H1 (cell line): ENCODE measurements at regions not wholly inside any gene's neighbourhood (a gene's known extent, or its start where the extent isn't known, plus 50 kb on each side); places are given as distances from the start of the nearest gene placed in this dataset.

Source experiments
- BRCA1 ChIP-seq: IDR thresholded peaks from 2 replicates; pipeline ENCODE4 v1.6.1; 2012; ENCODE audit warnings: low read depth, low read length, improper control_type of control experiment
- EZH2 ChIP-seq: fragments of 200-600 bp; sonication (generic); IDR thresholded peaks from 2 replicates; pipeline ENCODE4 v1.7.1; 2012; ENCODE audit warnings: low read depth, mild to moderate bottlenecking, moderate library complexity, low read length, inconsistent platforms; ENCODE audit not compliant: severe bottlenecking
- MAFK ChIP-seq: IDR thresholded peaks from 2 replicates; pipeline ENCODE4 v1.6.1; 2012; ENCODE audit warnings: low read depth, mild to moderate bottlenecking, improper control_type of control experiment, low read length
- NRF1 ChIP-seq: IDR thresholded peaks from 2 replicates; pipeline ENCODE4 v1.6.1; 2011; ENCODE audit warnings: mild to moderate bottlenecking, low read depth, low read length, improper control_type of control experiment
- POLR2A ChIP-seq, 2 experiments: IDR thresholded peaks; 1 replicate in 1 of 2; 2 replicates in 1 of 2; pipeline ENCODE4 v1.6.1; 2011; ENCODE audit warnings: low read depth in 2 of 2, low read length in 2 of 2, mild to moderate bottlenecking in 2 of 2; ENCODE audit errors: control extremely low read depth in 1 of 2
- SIN3A ChIP-seq, 2 experiments: IDR thresholded peaks in 1 of 2; conservative IDR thresholded peaks in 1 of 2; 2 replicates each; pipeline ENCODE4 v1.6.1; 2011 to 2012; ENCODE audit warnings: low read length in 2 of 2, improper control_type of control experiment in 1 of 2, low read depth in 1 of 2, mild to moderate bottlenecking in 1 of 2
- SUZ12 ChIP-seq: fragments of 200-600 bp; sonication (generic); IDR thresholded peaks from 2 replicates; pipeline ENCODE4 v1.6.1; 2012; ENCODE audit warnings: mild to moderate bottlenecking, inconsistent platforms, low read length, moderate library complexity, mixed read lengths
- TF ChIP-seq, protein P1 (sequence below), 3 experiments: IDR thresholded peaks; 1 replicate in 2 of 3; 2 replicates in 1 of 3; pipeline versions ENCODE4 v1.5.1 to v1.6.1; 2011; ENCODE audit warnings: low read length in 3 of 3, mild to moderate bottlenecking in 3 of 3, inconsistent platforms in 2 of 3, low read depth in 1 of 3, moderate library complexity in 1 of 3; ENCODE audit not compliant: insufficient read depth in 1 of 3; ENCODE audit errors: control extremely low read depth in 1 of 3

DNA sequence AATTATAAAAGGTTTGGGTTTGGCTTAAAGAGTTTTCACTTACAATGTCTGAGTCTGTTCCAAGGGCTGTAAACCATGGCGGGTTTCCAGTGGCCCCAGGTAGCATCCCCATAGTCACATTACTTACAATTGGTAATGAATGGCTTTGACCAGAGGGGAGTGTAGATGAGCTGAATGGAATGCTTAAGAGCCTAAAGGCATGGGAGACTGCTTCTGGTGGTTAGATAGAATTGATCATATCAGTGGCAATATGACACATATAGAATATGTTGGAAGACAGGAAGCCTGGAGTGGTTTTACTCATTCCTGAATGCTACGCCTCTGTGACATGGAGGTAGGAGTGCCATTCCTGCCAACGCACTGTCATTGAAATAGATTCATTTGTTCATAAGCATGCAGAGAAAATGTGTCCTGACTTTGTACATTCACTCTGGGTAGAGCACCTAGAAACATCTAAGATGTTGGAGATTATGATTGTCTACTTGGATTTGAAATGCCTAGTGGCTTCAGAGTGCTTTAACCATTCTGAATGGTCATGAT, 183.3 kb downstream of the BLID start:
- TF ChIP-seq MAFK (no peak), SIN3A (conservative IDR thresholded peaks at IDR 0.05 in 1 of 2, IDR thresholded peaks at IDR 0.05 in 1 of 2; ENCODE audit: low read depth in 1 of 2, low read length in 2 of 2) (no peak), POLR2A (IDR thresholded peaks at IDR 0.05; ENCODE audit: control extremely low read depth in 1 of 2, low read depth in 2 of 2, low read length in 2 of 2) (no peak), BRCA1 (no peak), NRF1 (no peak), EZH2 (no peak), SUZ12 (no peak)
- TF ChIP-seq, protein P1, sequence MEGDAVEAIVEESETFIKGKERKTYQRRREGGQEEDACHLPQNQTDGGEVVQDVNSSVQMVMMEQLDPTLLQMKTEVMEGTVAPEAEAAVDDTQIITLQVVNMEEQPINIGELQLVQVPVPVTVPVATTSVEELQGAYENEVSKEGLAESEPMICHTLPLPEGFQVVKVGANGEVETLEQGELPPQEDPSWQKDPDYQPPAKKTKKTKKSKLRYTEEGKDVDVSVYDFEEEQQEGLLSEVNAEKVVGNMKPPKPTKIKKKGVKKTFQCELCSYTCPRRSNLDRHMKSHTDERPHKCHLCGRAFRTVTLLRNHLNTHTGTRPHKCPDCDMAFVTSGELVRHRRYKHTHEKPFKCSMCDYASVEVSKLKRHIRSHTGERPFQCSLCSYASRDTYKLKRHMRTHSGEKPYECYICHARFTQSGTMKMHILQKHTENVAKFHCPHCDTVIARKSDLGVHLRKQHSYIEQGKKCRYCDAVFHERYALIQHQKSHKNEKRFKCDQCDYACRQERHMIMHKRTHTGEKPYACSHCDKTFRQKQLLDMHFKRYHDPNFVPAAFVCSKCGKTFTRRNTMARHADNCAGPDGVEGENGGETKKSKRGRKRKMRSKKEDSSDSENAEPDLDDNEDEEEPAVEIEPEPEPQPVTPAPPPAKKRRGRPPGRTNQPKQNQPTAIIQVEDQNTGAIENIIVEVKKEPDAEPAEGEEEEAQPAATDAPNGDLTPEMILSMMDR (IDR thresholded peaks at IDR 0.05; ENCODE audit: control extremely low read depth in 1 of 3, insufficient read depth in 1 of 3, low read depth in 1 of 3, low read length in 3 of 3): no peak
